Neural progenitor cell (in vitro differentiated cells): ENCODE measurements at regions not wholly inside any gene's neighbourhood (a gene's known extent, or its start where the extent isn't known, plus 50 kb on each side); places are given as distances from the start of the nearest gene placed in this dataset.

Experiments
- DNase-seq: peaks from one replicate; pipeline ENCODE4 v3.0.0-alpha.2; 2016; ENCODE audit warnings: low spot score
- H2AFZ ChIP-seq: fragments of 200-600 bp; sonication (generic); replicated peaks from 2 replicates; pipeline ENCODE4 v1.6.1; 2016; ENCODE audit warnings: antibody characterized with exemption
- H3F3A ChIP-seq: fragments of 200-600 bp; sonication (generic); 2 replicates; pipeline ENCODE4 v1.6.1; 2016; ENCODE audit warnings: antibody characterized with exemption, low read depth
- H3K27ac ChIP-seq: fragments of 200-600 bp; sonication (generic); 2 replicates; pipeline ENCODE4 v1.5.1; 2016; ENCODE audit warnings: mild to moderate bottlenecking
- H3K27me3 ChIP-seq: fragments of 200-600 bp; sonication (generic); 2 replicates; pipeline ENCODE4 v1.6.1; 2016; ENCODE audit warnings: mild to moderate bottlenecking, moderate library complexity
- H3K36me3 ChIP-seq: fragments of 200-600 bp; sonication (generic); 2 replicates; pipeline ENCODE4 v1.5.1; 2016
- H3K4me1 ChIP-seq: fragments of 200-600 bp; sonication (generic); 2 replicates; pipeline ENCODE4 v1.6.1; 2016; ENCODE audit warnings: mixed run types
- H3K4me2 ChIP-seq: fragments of 200-600 bp; sonication (generic); 2 replicates; pipeline ENCODE4 v1.6.1; 2016
- H3K4me3 ChIP-seq: fragments of 200-600 bp; sonication (generic); 2 replicates; pipeline ENCODE4 v1.5.1; 2016
- H3K79me2 ChIP-seq: fragments of 200-600 bp; sonication (generic); 2 replicates; pipeline ENCODE4 v1.6.1; 2016; ENCODE audit warnings: low read depth
- H3K9ac ChIP-seq: fragments of 200-600 bp; sonication (generic); 2 replicates; pipeline ENCODE4 v1.6.1; 2016
- H3K9me3 ChIP-seq: fragments of 200-600 bp; sonication (generic); 2 replicates; pipeline ENCODE4 v1.5.1; 2016; ENCODE audit warnings: low read depth
- H4K20me1 ChIP-seq: fragments of 200-600 bp; sonication (generic); 2 replicates; pipeline ENCODE4 v1.6.1; 2016; ENCODE audit warnings: low read depth
- H3K27ac Mint-ChIP-seq: 3 replicates; pipeline ENCODE4 v1.8.0; 2021; ENCODE audit warnings: mixed read lengths
- H3K27me3 Mint-ChIP-seq: 2 replicates; pipeline ENCODE4 v1.8.0; 2022; ENCODE audit warnings: low read depth, mild to moderate bottlenecking, inconsistent platforms, moderate library complexity, mixed read lengths; ENCODE audit not compliant: insufficient read depth
- H3K36me3 Mint-ChIP-seq: 3 replicates; pipeline ENCODE4 v1.8.0; 2021; ENCODE audit warnings: mixed read lengths
- H3K4me1 Mint-ChIP-seq: 3 replicates; pipeline ENCODE4 v1.8.0; 2021; ENCODE audit warnings: mixed read lengths
- H3K4me3 Mint-ChIP-seq: 3 replicates; pipeline ENCODE4 v1.8.0; 2021; ENCODE audit warnings: mild to moderate bottlenecking, moderate library complexity, mixed read lengths
- H3K9me3 Mint-ChIP-seq: 3 replicates; pipeline ENCODE4 v1.8.0; 2020; ENCODE audit warnings: mixed read lengths
- EZH2 ChIP-seq: fragments of 200-600 bp; sonication (generic); IDR thresholded peaks from 2 replicates; pipeline ENCODE4 v1.6.1; 2017; ENCODE audit warnings: antibody characterized with exemption, mild to moderate bottlenecking, moderate library complexity
- EZH2phosphoT487 ChIP-seq: fragments of 200-600 bp; sonication (generic); IDR thresholded peaks from 2 replicates; pipeline ENCODE4 v1.6.1; 2017; ENCODE audit warnings: antibody characterized with exemption
- TF ChIP-seq, protein P1 (sequence below): fragments of 200-600 bp; sonication (generic); IDR thresholded peaks from 2 replicates; pipeline ENCODE4 v1.5.1; 2017; ENCODE audit warnings: antibody characterized with exemption, mild to moderate bottlenecking

DNA sequence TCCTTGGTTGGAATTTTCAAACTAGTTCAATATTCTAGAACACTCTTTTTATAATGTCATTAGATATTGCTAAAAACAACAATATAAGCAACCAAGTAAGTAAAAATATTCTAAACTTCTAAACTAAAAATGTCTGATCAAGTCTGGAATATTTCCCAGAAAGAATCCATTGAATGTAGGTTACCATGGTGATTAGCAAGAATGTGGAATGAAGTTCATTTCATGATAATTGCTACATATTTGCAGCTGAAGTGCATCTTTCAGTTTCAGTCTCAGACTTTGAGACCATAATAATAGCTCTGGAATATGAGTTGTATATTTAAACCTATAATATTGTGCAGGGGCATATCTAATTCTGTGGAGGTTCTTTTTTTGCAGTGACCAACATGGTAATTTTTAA lies 61.0 kb upstream of the NKAIN2 start:
- peaks cover 8% of the 10 kb centered on the region for H3K4me1 Mint-ChIP-seq
- no peak for TF ChIP-seq EZH2
- TF ChIP-seq, protein P1, sequence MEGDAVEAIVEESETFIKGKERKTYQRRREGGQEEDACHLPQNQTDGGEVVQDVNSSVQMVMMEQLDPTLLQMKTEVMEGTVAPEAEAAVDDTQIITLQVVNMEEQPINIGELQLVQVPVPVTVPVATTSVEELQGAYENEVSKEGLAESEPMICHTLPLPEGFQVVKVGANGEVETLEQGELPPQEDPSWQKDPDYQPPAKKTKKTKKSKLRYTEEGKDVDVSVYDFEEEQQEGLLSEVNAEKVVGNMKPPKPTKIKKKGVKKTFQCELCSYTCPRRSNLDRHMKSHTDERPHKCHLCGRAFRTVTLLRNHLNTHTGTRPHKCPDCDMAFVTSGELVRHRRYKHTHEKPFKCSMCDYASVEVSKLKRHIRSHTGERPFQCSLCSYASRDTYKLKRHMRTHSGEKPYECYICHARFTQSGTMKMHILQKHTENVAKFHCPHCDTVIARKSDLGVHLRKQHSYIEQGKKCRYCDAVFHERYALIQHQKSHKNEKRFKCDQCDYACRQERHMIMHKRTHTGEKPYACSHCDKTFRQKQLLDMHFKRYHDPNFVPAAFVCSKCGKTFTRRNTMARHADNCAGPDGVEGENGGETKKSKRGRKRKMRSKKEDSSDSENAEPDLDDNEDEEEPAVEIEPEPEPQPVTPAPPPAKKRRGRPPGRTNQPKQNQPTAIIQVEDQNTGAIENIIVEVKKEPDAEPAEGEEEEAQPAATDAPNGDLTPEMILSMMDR = no peak
- no peak for TF ChIP-seq EZH2phosphoT487
- no peaks in the 10 kb centered on the region for H3K79me2 ChIP-seq
- no peak for DNase-seq
- no peaks in the 10 kb centered on the region for H3K4me1 ChIP-seq
- H3K9ac ChIP-seq = no peak overlapping the region
- H3K4me2 ChIP-seq = no peak overlapping the region
- no peaks in the 10 kb centered on the region for H4K20me1 ChIP-seq
- no peak overlapping the region for H2AFZ ChIP-seq
- no peaks in the 10 kb centered on the region for H3K36me3 ChIP-seq
- H3K36me3 Mint-ChIP-seq = no peaks in the 10 kb centered on the region
- H3K27me3 Mint-ChIP-seq = no peaks in the 10 kb centered on the region
- H3K9me3 ChIP-seq = no peaks in the 10 kb centered on the region
- H3K4me3 ChIP-seq = no peak overlapping the region
- no peak overlapping the region for H3K27ac Mint-ChIP-seq
- no peaks in the 10 kb centered on the region for H3F3A ChIP-seq
- H3K9me3 Mint-ChIP-seq = no peaks in the 10 kb centered on the region
- no peaks in the 10 kb centered on the region for H3K27me3 ChIP-seq
- no peak overlapping the region for H3K27ac ChIP-seq
- H3K4me3 Mint-ChIP-seq = no peak overlapping the region

GRCh38 chr6:123733180-123733579 lies 70.5 kb upstream of the NKAIN2 start:
- Mint-ChIP-seq H3K9me3 (no peaks in the 10 kb centered on the region), H3K27me3 (no peaks in the 10 kb centered on the region), H3K36me3 (no peaks in the 10 kb centered on the region)

DNA sequence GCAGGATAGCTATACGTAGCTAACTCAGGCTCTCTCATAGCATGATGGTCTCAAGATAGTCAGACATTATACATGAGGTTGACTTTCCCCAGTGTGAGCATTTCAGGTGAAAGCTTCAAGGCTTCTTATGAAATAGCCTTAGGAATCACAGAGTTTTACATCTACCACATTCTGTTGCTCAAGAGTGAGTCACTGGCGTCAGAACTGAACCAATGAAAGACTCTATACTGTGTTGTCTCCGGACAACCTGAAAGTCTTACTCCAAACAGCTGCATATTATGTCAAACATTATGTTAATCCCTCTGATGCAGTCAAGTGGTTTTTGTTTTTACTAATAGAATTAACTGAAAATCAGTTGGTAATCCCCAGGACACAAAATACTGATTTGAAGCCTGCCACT lies 79.8 kb upstream of the TRDN start:
- no peak overlapping the region for H3K4me3 Mint-ChIP-seq
- Histone ChIP-seq H3K4me3 (no peak overlapping the region), H3K27me3 (no peaks in the 10 kb centered on the region), H3F3A (no peaks in the 10 kb centered on the region), H3K9ac (no peak overlapping the region), H3K79me2 (no peaks in the 10 kb centered on the region), H3K36me3 (no peaks in the 10 kb centered on the region), H4K20me1 (no peaks in the 10 kb centered on the region), H3K27ac (no peak overlapping the region), H3K4me2 (no peak overlapping the region), H3K9me3 (no peaks in the 10 kb centered on the region), H3K4me1 (no peaks in the 10 kb centered on the region), H2AFZ (no peak overlapping the region)
- peaks cover 7% of the 10 kb centered on the region for H3K4me1 Mint-ChIP-seq
- H3K27ac Mint-ChIP-seq = no peak overlapping the region
- TF ChIP-seq, protein P1 = no peak
- TF ChIP-seq EZH2 (no peak), EZH2phosphoT487 (no peak)
- DNase-seq = no peak
- H3K9me3 Mint-ChIP-seq = no peaks in the 10 kb centered on the region
- H3K27me3 Mint-ChIP-seq = no peaks in the 10 kb centered on the region
- H3K36me3 Mint-ChIP-seq = peaks cover 1% of the 10 kb centered on the region

More at GRCh38 chr6:123733180-123733579, 70.5 kb upstream of the NKAIN2 start:
- no peak overlapping the region for H3K27ac ChIP-seq
- no peaks in the 10 kb centered on the region for H3K27me3 ChIP-seq
- no peak overlapping the region for H3K4me3 ChIP-seq
- TF ChIP-seq, protein P1 = no peak
- TF ChIP-seq EZH2phosphoT487 = no peak
- TF ChIP-seq EZH2 = no peak
- no peaks in the 10 kb centered on the region for H3K9me3 ChIP-seq
- H4K20me1 ChIP-seq = no peaks in the 10 kb centered on the region
- H2AFZ ChIP-seq = no peak overlapping the region
- H3K4me2 ChIP-seq = no peak overlapping the region
- H3K4me1 ChIP-seq = no peaks in the 10 kb centered on the region
- H3K79me2 ChIP-seq = no peaks in the 10 kb centered on the region
- Mint-ChIP-seq H3K27ac (no peak overlapping the region), H3K4me3 (no peak overlapping the region), H3K4me1 (no peaks in the 10 kb centered on the region)
- no peaks in the 10 kb centered on the region for H3F3A ChIP-seq
- no peaks in the 10 kb centered on the region for H3K36me3 ChIP-seq
- DNase-seq = no peak
- no peak overlapping the region for H3K9ac ChIP-seq
